ENCODE measurements at regions not wholly inside any gene's neighbourhood (a gene's known extent, or its start where the extent isn't known, plus 50 kb on each side); places are given as distances from the start of the nearest gene placed in this dataset.

GRCh38 chr2:19807866-19808265, 93.9 kb downstream of the TTC32 start:
- DNase-seq: no peak

- no peak for DNase-seq
These were observed 94.4 kb downstream of the TTC32 start for GRCh38 chr2:19807346-19807745.

- no peak for DNase-seq
These were observed 95.2 kb downstream of the TTC32 start for GRCh38 chr2:19806591-19806990.

DNA sequence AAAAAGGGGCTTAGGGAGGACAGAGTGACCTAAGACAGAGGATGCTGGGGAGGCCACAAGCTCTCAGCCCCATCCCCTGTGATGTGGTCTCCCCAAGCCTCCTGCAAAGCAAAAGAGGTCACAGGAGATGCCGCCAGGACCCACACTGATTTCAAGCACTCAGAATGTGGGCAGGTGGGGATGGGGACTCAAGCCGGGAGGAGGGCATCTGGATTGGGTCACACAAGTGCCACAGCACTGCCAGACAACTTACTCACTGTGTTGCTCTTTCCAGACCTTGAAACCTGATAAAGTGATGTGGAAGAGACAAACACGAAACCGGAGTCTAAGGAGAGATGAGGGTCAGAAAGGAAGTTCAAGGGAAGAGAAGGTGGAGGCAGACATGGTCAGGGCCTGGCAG, 95.7 kb downstream of the TTC32 start:
- no peak for DNase-seq

DNA sequence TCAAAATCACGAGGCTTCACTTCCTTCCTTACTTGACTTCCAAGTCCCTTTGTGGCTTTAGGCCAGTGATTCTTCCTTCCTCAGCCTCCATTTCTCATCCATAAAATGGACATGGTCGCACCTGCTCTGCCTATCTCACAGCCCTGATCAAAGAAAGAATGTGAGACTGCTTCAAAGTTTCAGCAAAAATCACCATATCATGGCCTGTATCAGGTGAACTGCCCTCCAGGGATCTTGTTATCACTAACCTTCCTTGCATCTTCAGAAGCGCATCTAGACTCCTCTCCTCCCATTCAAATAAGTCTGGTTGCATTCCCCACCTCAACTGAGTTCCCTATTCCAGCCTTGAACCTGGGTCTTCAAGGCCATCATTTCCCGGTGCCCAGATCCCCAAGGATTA, 96.5 kb downstream of the TTC32 start:
- no peak for DNase-seq

DNA sequence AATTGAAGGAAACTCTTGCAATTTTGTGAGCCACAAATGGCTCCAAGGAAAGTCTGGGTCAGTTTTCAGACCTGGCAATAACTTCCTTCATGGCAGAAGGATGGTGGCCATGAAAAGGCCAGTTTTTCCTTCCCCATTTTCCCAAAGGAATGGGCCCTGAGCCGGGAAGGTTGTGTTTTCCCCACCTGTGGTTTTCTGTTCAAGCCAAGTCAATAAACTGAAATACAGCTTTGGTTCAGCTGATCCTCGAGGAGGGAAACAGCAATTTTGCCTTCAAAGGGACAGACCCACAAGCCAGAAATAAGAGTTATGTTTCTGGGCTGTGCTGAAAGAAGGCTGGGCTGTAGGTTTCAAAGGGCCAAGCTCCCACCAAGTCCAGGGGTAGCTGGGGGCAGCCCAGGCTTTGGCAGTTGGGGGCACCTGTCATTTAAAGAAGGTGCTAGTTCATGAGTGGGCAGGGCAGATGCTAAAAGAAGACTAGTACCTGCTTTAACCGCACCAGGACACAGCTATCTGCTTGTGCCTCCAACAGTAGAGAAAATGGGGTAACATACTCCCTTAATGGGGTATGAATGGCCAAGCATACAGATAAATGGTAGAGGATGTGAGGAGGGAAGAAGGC, 97.0 kb downstream of the TTC32 start:
- DNase-seq: no peak

GRCh38 chr2:19802086-19802841, 99.5 kb downstream of the TTC32 start:
- DNase-seq: no peak

GRCh38 chr2:19801367-19802080, 100.3 kb downstream of the TTC32 start:
- DNase-seq: no peak

- DNase-seq: no peak
These were observed 101.0 kb downstream of the TTC32 start for GRCh38 chr2:19800796-19801195.

GRCh38 chr2:19799881-19800780, 101.7 kb downstream of the TTC32 start:
- DNase-seq: no peak

DNA sequence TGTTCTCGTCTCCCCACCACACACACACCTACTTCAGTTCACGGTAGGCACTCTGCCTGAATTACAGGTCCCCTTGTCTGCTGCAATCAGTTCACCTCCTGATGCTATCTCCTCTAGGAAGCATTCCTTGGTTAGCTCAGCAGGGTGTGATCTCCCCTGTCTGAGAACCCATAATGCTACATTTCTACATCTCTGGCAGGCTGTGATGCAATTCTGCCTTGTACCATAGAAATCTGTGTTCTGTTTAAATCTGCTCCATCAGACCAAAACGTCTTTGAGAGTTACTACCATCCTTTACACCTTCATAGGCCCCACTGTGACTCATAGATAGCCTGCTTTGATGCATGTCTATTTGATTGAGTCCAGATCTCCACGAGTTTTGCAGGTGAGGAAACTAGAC, 103.9 kb downstream of the TTC32 start:
- no peak for DNase-seq

- no peak for DNase-seq
These were observed 104.5 kb downstream of the TTC32 start for GRCh38 chr2:19797243-19797810.

- DNase-seq: no peak
These were observed 105.6 kb downstream of the TTC32 start for GRCh38 chr2:19796035-19796695.

DNA sequence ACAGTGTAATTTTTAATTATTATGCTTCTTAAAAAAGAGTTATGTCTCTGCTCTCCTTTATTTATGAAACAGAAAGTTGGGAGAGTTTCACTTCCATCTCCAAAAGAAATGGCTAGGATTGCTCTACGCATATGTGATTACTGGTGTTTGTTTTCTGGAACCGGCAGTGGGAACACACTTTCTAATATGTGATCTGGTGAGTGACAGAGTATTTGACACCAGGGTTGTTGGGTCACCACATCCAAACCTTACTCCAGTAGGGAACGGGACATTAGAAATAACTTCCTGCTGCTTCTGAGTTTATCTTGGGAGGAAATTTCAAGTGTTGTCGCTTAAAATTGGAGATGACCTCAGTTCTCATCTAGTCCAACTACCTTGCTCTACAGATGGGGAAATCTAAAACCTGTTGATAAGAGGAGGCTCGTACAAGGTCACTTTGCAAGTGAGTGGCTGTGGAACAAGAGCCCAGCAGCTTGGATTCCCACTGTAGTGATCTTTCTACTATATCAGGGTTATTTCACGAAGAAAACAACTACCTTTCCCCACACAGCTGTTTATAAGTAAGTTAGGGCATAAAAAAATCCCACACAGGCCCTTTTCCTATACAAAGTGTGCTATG, 108.5 kb downstream of the TTC32 start:
- no peak for DNase-seq

- no peak for DNase-seq
These were observed 111.5 kb downstream of the TTC32 start for GRCh38 chr2:19790291-19790690.

GRCh38 chr2:19787134-19787533, 114.6 kb downstream of the TTC32 start:
- DNase-seq: no peak

DNA sequence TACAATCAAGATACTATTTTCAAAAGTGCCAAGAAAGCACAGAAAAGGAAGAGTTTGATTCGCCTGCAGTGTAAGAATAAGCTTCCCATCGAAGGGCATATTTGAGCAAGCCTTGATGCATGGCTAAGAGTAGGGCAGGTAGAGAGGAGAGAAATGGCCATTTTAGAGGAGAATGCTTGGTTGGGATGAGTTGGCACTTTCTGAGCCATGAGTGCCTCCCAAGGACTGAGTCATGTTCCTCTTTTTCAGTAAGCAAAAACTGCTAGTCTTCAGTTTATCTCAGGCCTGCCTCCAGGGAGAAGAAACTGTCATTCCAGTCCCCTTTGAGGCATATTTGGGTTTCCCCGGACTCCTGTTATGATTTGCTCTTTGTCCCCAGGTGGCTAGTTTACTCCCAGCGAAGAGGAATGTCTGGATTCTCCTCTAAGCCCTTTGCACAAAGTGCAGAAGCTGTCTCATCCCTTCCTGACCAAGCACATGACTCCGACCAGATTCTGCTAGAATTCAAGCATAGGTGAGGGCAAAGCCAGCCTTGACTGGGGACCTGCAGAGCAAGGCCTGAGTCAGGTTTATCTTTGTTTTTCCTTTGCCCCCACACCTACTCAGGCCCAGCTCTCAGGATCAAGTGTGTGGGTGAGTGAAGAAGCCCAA, 115.2 kb downstream of the TTC32 start:
- DNase-seq: no peak

DNA sequence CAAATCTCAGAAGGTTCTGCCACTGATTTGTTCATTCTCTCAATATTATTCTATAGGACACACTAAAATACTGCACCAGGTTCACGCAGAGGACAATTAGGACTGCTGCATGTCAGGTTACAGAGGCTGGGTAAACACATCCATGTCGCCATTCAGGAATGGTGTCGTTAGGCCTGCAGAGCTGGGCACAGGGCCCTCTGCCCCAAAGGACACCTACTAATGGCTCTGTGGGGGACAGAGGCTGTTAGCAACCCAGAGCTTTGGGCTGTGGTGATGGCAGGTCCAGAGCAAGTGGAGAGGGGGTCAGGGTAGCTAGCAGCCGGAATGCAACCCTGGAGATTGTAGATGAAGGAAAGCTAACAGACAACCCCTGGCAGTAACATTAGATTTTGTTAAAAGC, 115.9 kb downstream of the TTC32 start:
- no peak for DNase-seq

DNA sequence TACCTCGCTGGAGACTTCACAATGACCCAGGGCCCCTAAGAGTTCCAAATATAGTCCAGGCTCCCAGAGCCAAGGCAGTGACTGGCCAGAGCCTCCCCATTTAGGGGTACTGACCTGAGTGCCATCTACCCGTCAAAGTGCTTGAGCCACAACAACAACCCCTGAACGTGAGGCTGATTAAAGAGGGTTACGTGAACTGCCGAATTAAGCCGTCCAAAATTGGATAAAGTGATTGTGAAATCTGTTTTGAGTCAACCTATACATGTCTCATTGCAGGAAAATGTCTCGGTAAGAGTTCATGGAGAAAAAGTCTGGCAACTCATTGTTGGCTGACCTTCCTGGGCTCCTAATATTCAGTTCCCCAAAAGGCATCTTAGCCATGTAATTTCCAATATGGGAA, 116.3 kb downstream of the TTC32 start:
- no peak for DNase-seq

GRCh38 chr2:19784456-19784855, 117.3 kb downstream of the TTC32 start:
- no peak for DNase-seq

DNA sequence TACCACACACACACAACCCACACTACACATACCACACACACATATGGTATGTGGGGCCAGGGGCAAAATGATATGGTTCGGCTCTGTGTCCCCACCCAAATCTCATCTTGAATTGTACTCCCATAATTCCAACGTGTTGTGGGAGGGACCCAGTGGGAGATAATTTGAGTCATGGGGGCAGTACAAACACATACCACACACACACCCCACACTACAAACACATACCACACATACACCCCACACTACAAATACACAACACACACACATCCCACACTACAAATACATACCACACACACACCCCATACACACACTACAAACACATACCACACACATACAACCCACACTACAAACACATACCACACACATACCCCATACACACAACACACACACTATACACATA, 117.8 kb downstream of the TTC32 start:
- no peak for DNase-seq
